ENCODE measurements at regions not wholly inside any gene's neighbourhood (a gene's known extent, or its start where the extent isn't known, plus 50 kb on each side); places are given as distances from the start of the nearest gene placed in this dataset.

- no peak overlapping the region for H2BK15ac ChIP-seq (ENCODE audit: low read depth, low read length)
- no peaks in the 10 kb centered on the region for H3K36me3 Mint-ChIP-seq (ENCODE audit: insufficient read depth in 1 of 3, low read depth in 3 of 3)
- H3K4ac ChIP-seq (ENCODE audit: low read depth, low read length), result no peak overlapping the region
- no peak overlapping the region for H3K18ac ChIP-seq (ENCODE audit: insufficient read length, low read depth, low read length)
- peaks cover 11 to 29% of the 10 kb centered on the region in 2 experiments for H3K9me3 Mint-ChIP-seq
- no peaks in the 10 kb centered on the region for H3K4me1 ChIP-seq (ENCODE audit: insufficient read depth, low read length)
- no peak overlapping the region for H3K4me2 ChIP-seq (ENCODE audit: insufficient read depth, insufficient read length, low read length)
- no peak overlapping the region for H4K5ac ChIP-seq (ENCODE audit: insufficient read length, low read depth, low read length)
- no peak overlapping the region for H2BK20ac ChIP-seq (ENCODE audit: low read depth, low read length, poor library complexity, severe bottlenecking)
- no peaks in the 10 kb centered on the region for H3K9me3 ChIP-seq (ENCODE audit: control insufficient read depth, low read depth, low read length)
- TF ChIP-seq, protein P1, sequence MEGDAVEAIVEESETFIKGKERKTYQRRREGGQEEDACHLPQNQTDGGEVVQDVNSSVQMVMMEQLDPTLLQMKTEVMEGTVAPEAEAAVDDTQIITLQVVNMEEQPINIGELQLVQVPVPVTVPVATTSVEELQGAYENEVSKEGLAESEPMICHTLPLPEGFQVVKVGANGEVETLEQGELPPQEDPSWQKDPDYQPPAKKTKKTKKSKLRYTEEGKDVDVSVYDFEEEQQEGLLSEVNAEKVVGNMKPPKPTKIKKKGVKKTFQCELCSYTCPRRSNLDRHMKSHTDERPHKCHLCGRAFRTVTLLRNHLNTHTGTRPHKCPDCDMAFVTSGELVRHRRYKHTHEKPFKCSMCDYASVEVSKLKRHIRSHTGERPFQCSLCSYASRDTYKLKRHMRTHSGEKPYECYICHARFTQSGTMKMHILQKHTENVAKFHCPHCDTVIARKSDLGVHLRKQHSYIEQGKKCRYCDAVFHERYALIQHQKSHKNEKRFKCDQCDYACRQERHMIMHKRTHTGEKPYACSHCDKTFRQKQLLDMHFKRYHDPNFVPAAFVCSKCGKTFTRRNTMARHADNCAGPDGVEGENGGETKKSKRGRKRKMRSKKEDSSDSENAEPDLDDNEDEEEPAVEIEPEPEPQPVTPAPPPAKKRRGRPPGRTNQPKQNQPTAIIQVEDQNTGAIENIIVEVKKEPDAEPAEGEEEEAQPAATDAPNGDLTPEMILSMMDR (conservative IDR thresholded peaks at IDR 0.05), result no peak
- no peak overlapping the region for H2AK5ac ChIP-seq (ENCODE audit: insufficient read length, low read length)
- no peak overlapping the region for H4K91ac ChIP-seq (ENCODE audit: insufficient read length, low read depth, low read length)
- no peak overlapping the region for H3K9ac ChIP-seq (ENCODE audit: extremely low read depth, insufficient read length, low read length)
- no peaks in the 10 kb centered on the region for H3K79me2 ChIP-seq (ENCODE audit: insufficient read depth, low read length)
- no peak overlapping the region for H4K8ac ChIP-seq (replicated peaks; ENCODE audit: insufficient read length, low read depth, low read length)
- no peak overlapping the region for H3K23ac ChIP-seq (ENCODE audit: insufficient read length, low read depth, low read length)
- no peak overlapping the region for H2BK5ac ChIP-seq (ENCODE audit: insufficient read length, low read length)
- H2BK120ac ChIP-seq (ENCODE audit: low read depth, low read length, poor library complexity, severe bottlenecking), result no peak overlapping the region
- H3K27me3 Mint-ChIP-seq (ENCODE audit: low read depth), result no peaks in the 10 kb centered on the region
- H3K4me1 Mint-ChIP-seq, result no peaks in the 10 kb centered on the region
- H3K23me2 ChIP-seq (ENCODE audit: insufficient read length, low read depth, low read length, poor library complexity, severe bottlenecking), result no peaks in the 10 kb centered on the region
- H3K27ac Mint-ChIP-seq, result peak overlapping the region in 1 of 3 experiments; percentile 59; a peak in 1 of 7 replicates
- no peak overlapping the region for H2AFZ ChIP-seq (ENCODE audit: low read length)
- DNase-seq, result no peak
- no CpG with 5 or more reads among the region's 5 CpGs for WGBS (ENCODE audit: extremely low coverage, insufficient read length, low lambda C conversion rate)
- H4K20me1 ChIP-seq (ENCODE audit: control insufficient read depth, insufficient read depth, insufficient read length), result no peaks in the 10 kb centered on the region
- H3K79me1 ChIP-seq (ENCODE audit: insufficient read depth, low read depth, low read length, poor library complexity, severe bottlenecking), result no peaks in the 10 kb centered on the region
- no peak overlapping the region for H3K4me3 Mint-ChIP-seq
- no peak overlapping the region for H3K27ac ChIP-seq (ENCODE audit: insufficient read length, low read depth, low read length)
- no peak overlapping the region for H2BK12ac ChIP-seq (ENCODE audit: insufficient read length, low read depth, low read length)
- no peaks in the 10 kb centered on the region for H3K27me3 ChIP-seq (ENCODE audit: insufficient read depth, low read length)
- no peak overlapping the region for H3K14ac ChIP-seq (ENCODE audit: insufficient read depth, low read length)
- H3K56ac ChIP-seq (ENCODE audit: insufficient read length, low read depth, low read length), result no peak overlapping the region
- H3T11ph ChIP-seq (ENCODE audit: low read length), result no peak overlapping the region
Observed at GRCh38 chr15:46041905-46042304, 407.1 kb downstream of the SQOR start.

Data from H9 (cell line).